HUES64 (cell line): ENCODE measurements at regions not wholly inside any gene's neighbourhood (a gene's known extent, or its start where the extent isn't known, plus 50 kb on each side); places are given as distances from the start of the nearest gene placed in this dataset.

Experiments used
- H3K27ac ChIP-seq: 2 replicates; pipeline ENCODE4 v1.7.0; 2013; ENCODE audit warnings: low read depth, low read length, inconsistent platforms
- H3K27me3 ChIP-seq: 2 replicates; pipeline ENCODE4 v1.6.1; 2013; ENCODE audit warnings: mild to moderate bottlenecking, low read length; ENCODE audit not compliant: insufficient read depth
- H3K36me3 ChIP-seq: 2 replicates; pipeline ENCODE4 v1.6.1; 2013; ENCODE audit warnings: mild to moderate bottlenecking, low read length; ENCODE audit not compliant: insufficient read depth
- H3K4me1 ChIP-seq: 2 replicates; pipeline ENCODE4 v1.6.1; 2013; ENCODE audit warnings: mild to moderate bottlenecking, low read length, moderate library complexity; ENCODE audit not compliant: insufficient read depth
- H3K4me3 ChIP-seq: 2 replicates; pipeline ENCODE4 v1.5.1; 2013; ENCODE audit warnings: mild to moderate bottlenecking, low read length, moderate library complexity
- H3K9ac ChIP-seq: 2 replicates; pipeline ENCODE4 v1.6.1; 2013; ENCODE audit warnings: mild to moderate bottlenecking, low read depth, low read length
- H3K9me3 ChIP-seq: 2 replicates; pipeline ENCODE4 v1.6.1; 2013; ENCODE audit warnings: low read depth, low read length; ENCODE audit not compliant: insufficient read depth
- WGBS: fragments of 150-250, 120-280 bp; methylation state at CpG from one replicate; pipeline ENCODE4 v1.1.7; 2013; ENCODE audit warnings: missing lambda C conversion rate; 5-methylcytosine and 5-hydroxymethylcytosine counted together

- WGBS, result 20% methylated on average over 1 of the region's 2 CpGs
- peaks cover 30% of the 10 kb centered on the region for H3K4me1 ChIP-seq
- H3K9me3 ChIP-seq, result no peaks in the 10 kb centered on the region
- no peak overlapping the region for H3K9ac ChIP-seq
- H3K27ac ChIP-seq, result no peak overlapping the region
- peak overlapping the region; percentile 61 for H3K4me3 ChIP-seq
- H3K36me3 ChIP-seq, result no peaks in the 10 kb centered on the region
- peaks cover 74% of the 10 kb centered on the region for H3K27me3 ChIP-seq
Observed at GRCh38 chr20:36093804-36094145, 60.8 kb upstream of the EPB41L1 start.

DNA sequence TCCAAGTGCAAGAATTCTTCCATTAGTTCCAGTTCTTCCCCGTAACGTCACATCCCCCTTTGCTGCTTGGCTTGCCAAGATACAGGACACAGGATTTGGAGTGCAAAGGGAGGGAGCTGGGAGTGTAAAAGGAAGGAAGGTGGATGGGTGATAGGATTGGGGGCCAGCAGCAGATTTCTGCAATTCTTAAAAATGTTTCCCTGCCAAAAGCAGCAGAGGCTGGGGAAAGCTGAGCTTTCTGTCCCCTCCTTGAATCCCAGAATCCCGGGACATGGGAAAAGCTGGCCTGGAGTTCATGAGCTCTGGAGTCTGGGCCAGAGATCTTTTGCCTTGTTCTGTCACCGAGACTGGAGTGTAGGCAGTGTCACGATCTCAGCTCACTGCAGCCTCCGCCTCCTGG is 60.0 kb upstream of the EPB41L1 start:
- 49% methylated on average over 6 of the region's 6 CpGs for WGBS
- H3K9me3 ChIP-seq, result no peaks in the 10 kb centered on the region
- peaks cover 30% of the 10 kb centered on the region for H3K4me1 ChIP-seq
- H3K27me3 ChIP-seq, result peaks cover 79% of the 10 kb centered on the region
- no peak overlapping the region for H3K9ac ChIP-seq
- peak overlapping the region; percentile 61 for H3K4me3 ChIP-seq
- no peak overlapping the region for H3K27ac ChIP-seq
- H3K36me3 ChIP-seq, result no peaks in the 10 kb centered on the region

DNA sequence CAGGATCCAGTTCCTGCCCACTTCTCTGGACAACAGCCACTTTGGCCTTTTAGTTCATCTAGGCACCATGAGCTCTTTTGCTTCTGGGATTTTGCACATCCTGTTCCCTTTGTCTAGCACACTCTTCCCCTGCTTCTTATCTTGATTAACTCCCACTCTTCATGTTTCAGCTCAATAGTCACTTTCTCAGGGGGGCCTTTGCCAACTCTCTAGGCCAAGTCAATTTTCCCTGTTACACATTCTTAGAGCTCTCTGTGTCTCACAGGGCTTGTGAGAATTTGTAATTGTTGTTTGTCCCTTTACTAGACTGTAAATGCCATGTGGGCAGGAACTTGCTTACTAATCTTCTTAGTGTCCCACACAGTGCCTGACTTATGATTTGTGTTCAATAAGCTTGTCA is 58.1 kb upstream of the EPB41L1 start:
- Histone ChIP-seq H3K27me3 (peaks cover 89% of the 10 kb centered on the region), H3K36me3 (no peaks in the 10 kb centered on the region), H3K9me3 (no peaks in the 10 kb centered on the region), H3K4me1 (peaks cover 24% of the 10 kb centered on the region), H3K27ac (no peak overlapping the region), H3K4me3 (no peak overlapping the region), H3K9ac (no peak overlapping the region)

DNA sequence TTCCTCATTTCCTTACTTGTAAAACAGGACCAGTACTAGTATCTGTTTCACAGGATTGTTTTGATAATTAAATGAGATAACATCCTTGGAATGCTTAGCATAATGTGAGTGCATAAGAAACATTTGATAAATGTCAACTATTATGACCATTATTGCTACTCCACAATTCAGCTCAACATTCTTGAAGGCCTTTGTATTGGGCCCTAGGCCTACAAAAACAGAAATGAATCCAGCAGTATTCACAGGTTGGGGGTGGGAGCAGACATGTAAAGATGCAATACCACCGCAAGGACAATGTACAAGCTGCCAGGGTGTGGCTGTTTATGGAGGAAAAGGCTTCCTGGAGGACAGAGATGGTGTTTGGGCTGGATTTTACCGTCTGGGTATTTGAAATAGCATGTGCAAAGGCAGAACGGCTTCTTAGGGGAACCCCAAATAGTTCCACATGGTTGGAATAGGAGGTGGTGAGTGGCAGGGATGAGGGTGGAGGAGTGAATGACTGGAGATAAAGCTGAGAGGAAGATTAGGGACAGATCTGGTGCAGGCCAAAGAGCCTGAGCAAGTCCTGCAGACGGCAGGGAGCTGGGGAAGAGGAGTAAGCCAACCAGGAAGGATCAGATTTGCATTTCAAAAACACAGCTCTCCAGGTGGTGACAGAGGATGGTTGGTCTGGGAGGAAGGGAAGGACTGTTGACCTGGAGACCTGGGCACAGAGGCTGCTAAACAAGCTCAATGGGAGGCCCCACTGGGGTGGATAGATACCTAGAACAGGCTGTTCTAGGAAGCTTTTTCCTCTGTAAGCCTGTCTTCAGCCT is 57.0 kb upstream of the EPB41L1 start:
- Histone ChIP-seq H3K9me3 (no peaks in the 10 kb centered on the region), H3K4me1 (peaks cover 24% of the 10 kb centered on the region), H3K9ac (no peak overlapping the region), H3K4me3 (no peak overlapping the region), H3K36me3 (no peaks in the 10 kb centered on the region), H3K27me3 (peaks cover 83% of the 10 kb centered on the region), H3K27ac (no peak overlapping the region)
- 11% methylated on average over 4 of the region's 4 CpGs for whole genome bisulfite sequencing

DNA sequence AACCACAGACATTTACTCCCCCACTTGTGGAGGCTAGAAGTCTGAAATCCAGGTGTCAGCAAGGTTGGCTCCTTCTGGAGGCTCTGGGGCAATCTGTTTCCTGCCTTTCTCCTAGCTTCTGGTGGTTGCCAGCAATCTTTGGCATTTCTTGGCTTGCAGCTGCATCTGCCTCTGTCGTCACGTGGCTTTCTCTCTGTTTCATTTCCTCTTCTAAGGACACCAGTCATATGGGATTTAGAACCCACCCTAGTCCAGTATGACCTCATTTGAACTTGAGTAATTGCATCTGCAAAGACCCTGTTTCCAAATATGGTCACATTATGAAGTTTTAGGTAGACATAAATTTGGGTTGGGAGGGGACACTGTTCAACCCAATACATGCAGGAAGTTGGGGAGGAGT is 56.2 kb upstream of the EPB41L1 start:
- no peak overlapping the region for H3K27ac ChIP-seq

GRCh38 chr20:36099106-36099505 is 55.4 kb upstream of the EPB41L1 start:
- no peaks in the 10 kb centered on the region for H3K9me3 ChIP-seq
- no peak overlapping the region for H3K27ac ChIP-seq
- H3K27me3 ChIP-seq, result peaks cover 72% of the 10 kb centered on the region
- H3K4me3 ChIP-seq, result no peak overlapping the region
- no peaks in the 10 kb centered on the region for H3K36me3 ChIP-seq
- peaks cover 21% of the 10 kb centered on the region for H3K4me1 ChIP-seq
- no peak overlapping the region for H3K9ac ChIP-seq
- 100% methylated on average over 2 of the region's 3 CpGs for WGBS

More for the DNA sequence above, 56.2 kb upstream of the EPB41L1 start:
- no peak overlapping the region for H3K4me3 ChIP-seq
- no peaks in the 10 kb centered on the region for H3K9me3 ChIP-seq
- peaks cover 79% of the 10 kb centered on the region for H3K27me3 ChIP-seq
- H3K4me1 ChIP-seq, result peaks cover 24% of the 10 kb centered on the region
- H3K9ac ChIP-seq, result no peak overlapping the region
- 49% methylated on average over 2 of the region's 2 CpGs for WGBS
- no peaks in the 10 kb centered on the region for H3K36me3 ChIP-seq

DNA sequence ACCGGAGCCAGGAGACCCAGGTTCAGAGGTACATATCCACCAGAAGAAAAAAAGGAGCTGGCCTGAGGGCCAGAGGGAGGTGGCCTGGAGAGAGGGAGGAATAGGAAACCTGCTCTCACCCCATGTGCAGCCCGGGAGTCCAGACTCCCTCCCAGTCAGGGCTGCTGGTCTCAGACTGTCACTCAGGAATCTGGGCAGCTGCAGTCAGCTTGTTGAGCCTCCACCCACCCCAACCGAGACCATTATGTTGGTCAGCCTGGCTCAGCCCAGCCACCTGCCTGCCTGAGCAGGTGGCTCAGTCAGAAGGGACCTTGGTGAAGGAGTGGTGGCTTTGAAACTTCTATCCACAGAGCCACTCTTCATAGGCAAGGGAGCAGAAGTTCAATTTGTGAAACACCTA is 53.3 kb upstream of the EPB41L1 start:
- Histone ChIP-seq H3K9me3 (no peaks in the 10 kb centered on the region), H3K27me3 (peaks cover 52% of the 10 kb centered on the region), H3K4me3 (no peak overlapping the region), H3K4me1 (peaks cover 21% of the 10 kb centered on the region), H3K27ac (no peak overlapping the region), H3K36me3 (no peaks in the 10 kb centered on the region), H3K9ac (no peak overlapping the region)
- 65% methylated on average over 3 of the region's 3 CpGs for WGBS

DNA sequence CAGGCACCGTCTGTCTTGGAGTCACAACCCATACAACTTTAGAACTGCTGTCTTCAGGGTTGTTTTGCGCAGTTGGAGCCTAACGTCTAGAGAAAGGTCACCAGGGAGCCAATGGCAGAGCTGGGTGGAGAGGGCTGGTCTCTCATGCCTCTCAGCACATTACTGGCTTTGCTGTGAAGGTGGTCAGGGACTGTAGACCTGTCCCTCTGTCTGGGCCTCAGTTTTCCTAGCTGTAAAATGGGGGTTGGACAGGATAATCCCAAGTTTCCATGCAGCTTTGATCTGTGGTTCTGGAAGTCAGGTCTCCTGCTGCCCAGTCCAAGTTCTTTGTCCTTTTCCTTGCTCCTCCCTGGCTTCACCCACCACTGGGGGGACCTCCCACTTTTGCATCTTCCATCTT is 52.2 kb upstream of the EPB41L1 start:
- Histone ChIP-seq H3K27me3 (peaks cover 40% of the 10 kb centered on the region), H3K9ac (no peak overlapping the region), H3K27ac (no peak overlapping the region), H3K4me1 (peaks cover 17% of the 10 kb centered on the region), H3K4me3 (no peak overlapping the region), H3K9me3 (no peaks in the 10 kb centered on the region), H3K36me3 (no peaks in the 10 kb centered on the region)
- WGBS, result 60% methylated on average over 3 of the region's 3 CpGs

DNA sequence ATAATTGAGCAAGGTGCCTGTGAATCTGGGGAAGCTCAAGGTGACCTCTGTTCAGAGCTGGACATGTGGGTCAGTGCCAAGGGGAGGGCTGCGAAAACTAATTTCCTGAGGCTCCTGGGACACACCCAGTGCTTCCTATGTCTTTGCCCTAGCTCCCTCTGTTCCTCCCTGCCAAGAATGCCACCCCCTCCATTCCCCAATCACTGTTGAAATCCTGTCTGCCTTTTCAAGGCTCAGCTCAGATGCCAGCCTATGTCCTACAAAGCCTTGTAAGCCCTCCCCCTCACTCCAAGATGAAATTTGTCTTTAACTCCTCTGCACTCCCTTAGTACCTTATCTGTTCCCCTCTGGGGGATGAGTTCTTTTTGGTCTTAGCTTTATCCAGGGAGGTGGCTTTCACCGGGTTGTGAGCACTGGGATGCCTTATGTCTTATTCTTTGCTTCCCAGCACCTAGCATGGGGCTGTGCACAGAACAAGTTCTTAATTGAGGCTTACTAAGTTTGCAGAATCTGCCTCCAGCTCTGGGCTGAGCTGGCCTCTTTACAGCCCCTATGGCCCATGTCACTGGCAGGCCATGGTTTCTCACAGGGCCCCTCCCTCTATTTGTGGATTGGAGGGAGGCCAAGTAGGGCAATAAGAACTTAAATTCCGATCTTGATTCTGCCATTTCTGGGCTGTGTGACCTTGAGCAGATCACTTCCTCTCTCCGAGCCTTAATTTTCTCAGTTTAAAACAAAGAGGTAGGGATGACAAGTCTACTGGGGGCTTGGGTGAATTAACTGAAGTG is 51.5 kb upstream of the EPB41L1 start:
- peaks cover 36% of the 10 kb centered on the region for H3K27me3 ChIP-seq
- no peak overlapping the region for H3K27ac ChIP-seq
- no peak overlapping the region for H3K9ac ChIP-seq
- no peak overlapping the region for H3K4me3 ChIP-seq
- 96% methylated on average over 4 of the region's 4 CpGs for WGBS
- H3K9me3 ChIP-seq, result no peaks in the 10 kb centered on the region
- H3K36me3 ChIP-seq, result no peaks in the 10 kb centered on the region
- peaks cover 12% of the 10 kb centered on the region for H3K4me1 ChIP-seq

DNA sequence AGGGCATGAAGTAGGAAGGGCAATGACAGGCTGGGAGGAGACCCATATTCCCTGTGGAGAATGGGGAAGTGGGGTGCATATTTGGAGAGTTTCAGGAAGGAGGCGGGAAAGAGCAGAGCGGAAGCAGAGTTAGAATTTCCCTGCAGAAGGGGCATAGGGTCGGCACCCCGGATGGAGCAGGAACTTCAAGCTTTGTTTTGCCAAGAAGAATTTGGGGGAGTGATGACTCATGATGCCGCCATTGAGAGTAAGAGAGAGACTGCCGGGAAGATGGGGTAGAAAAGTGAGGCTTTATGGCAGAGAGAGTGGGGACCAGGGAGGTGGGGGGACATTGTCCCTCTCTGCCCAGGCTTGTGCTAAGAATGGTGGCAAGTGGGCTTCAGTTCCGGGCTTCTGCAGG is 50.3 kb upstream of the EPB41L1 start:
- Histone ChIP-seq H3K27ac (no peak overlapping the region), H3K9me3 (no peaks in the 10 kb centered on the region), H3K4me3 (no peak overlapping the region), H3K27me3 (peaks cover 25% of the 10 kb centered on the region), H3K36me3 (no peaks in the 10 kb centered on the region), H3K9ac (no peak overlapping the region), H3K4me1 (peaks cover 6% of the 10 kb centered on the region)
- 69% methylated on average over 7 of the region's 7 CpGs for WGBS
